ENCODE measurements at regions not wholly inside any gene's neighbourhood (a gene's known extent, or its start where the extent isn't known, plus 50 kb on each side); places are given as distances from the start of the nearest gene placed in this dataset.

DNA sequence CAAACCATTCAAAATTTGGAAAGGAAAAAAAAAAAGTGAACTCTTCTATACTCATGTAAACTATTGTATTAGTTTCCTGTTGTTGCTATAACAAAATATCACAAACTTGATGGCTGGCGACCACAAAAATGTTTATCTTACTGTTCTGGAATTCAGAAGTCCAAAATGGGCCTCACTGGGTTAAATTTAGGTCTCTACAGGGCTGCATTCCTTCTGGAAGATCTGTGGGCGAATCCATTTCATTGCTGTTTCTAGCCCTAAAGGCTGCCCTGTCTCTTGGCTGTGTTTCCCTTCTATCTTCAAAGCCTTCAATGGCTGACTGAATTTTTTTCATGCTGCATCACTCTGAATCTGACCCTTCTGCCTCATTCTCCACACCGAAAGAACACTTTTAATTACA is 105.1 kb upstream of the NAV3 start:
- no peak overlapping the region for H3K4me3 ChIP-seq (ENCODE audit: low read depth, low read length)
- DNase-seq (ENCODE audit: low read depth): no peak

DNA sequence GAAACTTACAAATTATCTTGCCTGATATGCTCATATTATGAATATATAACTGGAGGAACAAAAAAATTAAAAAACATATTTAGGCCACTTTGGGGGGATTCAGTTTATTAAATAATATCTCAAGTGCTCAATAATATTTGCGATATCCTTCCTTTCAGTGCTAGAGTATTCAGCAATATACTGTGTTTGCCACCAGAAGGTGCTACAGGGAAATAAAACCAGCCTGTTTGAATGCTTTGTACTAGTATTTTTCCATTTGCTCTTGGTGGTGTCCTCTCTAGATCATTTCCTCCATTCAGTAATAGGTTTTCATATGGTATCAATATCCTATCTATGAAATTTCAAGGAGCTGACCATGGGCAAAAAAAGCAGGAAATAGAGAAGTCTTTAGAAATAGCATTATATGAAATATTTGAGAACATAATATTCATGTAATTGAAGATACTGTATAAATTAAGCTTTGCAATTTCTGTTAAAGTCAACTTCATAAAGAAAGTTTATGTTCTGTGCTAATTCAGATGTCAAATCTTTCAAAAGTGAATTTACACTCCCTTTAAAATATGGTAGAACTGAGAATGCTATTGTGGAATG is 106.2 kb upstream of the NAV3 start:
- no peak for DNase-seq (ENCODE audit: low read depth)
- H3K4me3 ChIP-seq (ENCODE audit: low read depth, low read length): no peak overlapping the region

GRCh38 chr12:77723308-77723707 is 107.4 kb upstream of the NAV3 start:
- no peak for DNase-seq (ENCODE audit: low read depth)
- no peak overlapping the region for H3K4me3 ChIP-seq (ENCODE audit: low read depth, low read length)

DNA sequence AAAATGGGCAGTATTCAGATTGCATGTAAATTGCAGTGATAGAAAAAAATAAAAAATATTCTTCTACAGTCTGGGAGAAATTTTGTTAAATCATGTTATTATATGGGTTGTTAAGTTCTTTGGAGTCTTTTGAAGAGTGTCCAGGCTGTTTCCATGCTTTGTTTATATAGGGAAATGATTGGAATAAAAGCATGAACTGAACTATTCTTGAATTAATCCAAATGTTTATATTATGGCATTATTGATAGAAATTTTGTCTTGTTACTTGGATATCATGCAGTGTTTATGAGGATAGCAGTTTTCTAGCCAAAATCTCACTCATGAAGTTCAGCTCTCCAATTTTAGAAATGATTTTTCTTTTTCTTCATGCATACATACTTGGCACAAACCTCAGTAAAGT is 108.2 kb upstream of the NAV3 start:
- no peak overlapping the region for H3K4me3 ChIP-seq (ENCODE audit: low read depth, low read length)
- DNase-seq (ENCODE audit: low read depth): no peak

GRCh38 chr12:77720258-77720657 is 110.4 kb upstream of the NAV3 start:
- DNase-seq (ENCODE audit: low read depth): no peak
- H3K4me3 ChIP-seq (ENCODE audit: low read depth, low read length): no peak overlapping the region

DNA sequence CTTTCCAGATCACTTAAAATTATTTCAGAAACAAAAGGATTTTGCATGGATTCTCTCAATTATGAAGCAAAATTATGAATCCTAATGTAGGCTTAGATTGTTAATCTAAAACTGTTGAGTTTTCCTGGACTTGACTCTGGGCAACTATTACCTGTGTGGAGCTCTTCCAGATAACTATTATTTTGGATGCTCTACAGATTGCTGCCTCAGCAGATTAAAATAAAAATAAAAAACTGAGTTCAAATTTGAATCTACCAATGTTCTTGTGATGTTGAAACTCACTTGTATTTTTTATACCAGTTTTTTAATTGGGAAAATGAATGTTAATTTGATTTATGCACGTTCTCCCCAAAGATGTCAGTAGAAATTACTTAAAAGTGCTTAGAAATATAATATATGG is 120.5 kb upstream of the NAV3 start:
- H3K4me3 ChIP-seq (ENCODE audit: low read depth, low read length): no peak overlapping the region
- no peak for DNase-seq (ENCODE audit: low read depth)

DNA sequence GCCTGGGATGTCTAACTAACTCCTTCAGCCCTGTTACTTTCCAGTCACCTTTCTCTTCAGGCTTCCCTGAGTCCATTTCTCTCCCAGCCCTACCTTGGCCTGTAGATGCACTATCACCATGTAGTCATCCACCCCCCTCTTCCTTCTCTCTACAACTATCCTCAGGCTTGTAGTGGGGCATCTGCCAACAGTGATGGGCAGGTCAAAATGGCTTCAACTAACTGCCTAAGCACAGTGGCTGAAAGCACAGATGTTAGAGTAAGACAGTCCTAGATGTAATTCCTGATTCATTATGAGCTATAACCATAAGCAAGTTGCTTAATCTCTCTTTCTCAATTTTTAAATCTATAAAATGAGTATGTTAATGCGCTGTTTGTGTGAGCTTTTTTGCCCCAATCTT is 133.6 kb upstream of the NAV3 start:
- H3K4me3 ChIP-seq (ENCODE audit: low read depth, low read length): no peak overlapping the region
- DNase-seq (ENCODE audit: low read depth): no peak

GRCh38 chr12:77696183-77696582 is 134.5 kb upstream of the NAV3 start:
- no peak for DNase-seq (ENCODE audit: low read depth)

GRCh38 chr12:77689510-77690086 is 141.1 kb upstream of the NAV3 start:
- H3K4me3 ChIP-seq (ENCODE audit: low read depth, low read length): no peak overlapping the region
- no peak for DNase-seq (ENCODE audit: low read depth)

More at GRCh38 chr12:77696183-77696582, 134.5 kb upstream of the NAV3 start:
- H3K4me3 ChIP-seq (ENCODE audit: low read depth, low read length): no peak overlapping the region

GRCh38 chr12:77687321-77687720 is 143.4 kb upstream of the NAV3 start:
- DNase-seq (ENCODE audit: low read depth): no peak
- H3K4me3 ChIP-seq (ENCODE audit: low read depth, low read length): no peak overlapping the region

- no peak for DNase-seq (ENCODE audit: low read depth)
- no peak overlapping the region for H3K4me3 ChIP-seq (ENCODE audit: low read depth, low read length)
These were observed 143.9 kb upstream of the NAV3 start for GRCh38 chr12:77686760-77687159.

DNA sequence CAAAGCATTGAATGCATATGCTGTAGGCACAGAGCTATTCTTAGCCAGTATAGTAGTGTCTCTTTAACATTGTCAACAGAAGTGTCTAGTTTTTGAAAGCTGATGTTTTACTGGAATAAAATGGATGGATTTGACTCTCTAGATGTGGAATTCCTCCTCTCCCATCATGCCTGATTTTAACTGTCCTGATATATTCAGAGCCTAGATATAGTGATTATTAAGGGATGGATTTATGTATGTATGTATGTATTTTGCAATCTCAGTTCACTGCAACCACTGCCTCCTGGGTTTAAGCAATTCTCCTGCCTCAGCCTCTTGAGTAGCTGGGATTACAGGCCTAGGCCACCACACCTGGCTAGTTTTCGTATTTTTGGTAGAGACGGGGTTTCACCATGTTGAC is 144.8 kb upstream of the NAV3 start:
- no peak overlapping the region for H3K4me3 ChIP-seq (ENCODE audit: low read depth, low read length)
- no peak for DNase-seq (ENCODE audit: low read depth)

DNA sequence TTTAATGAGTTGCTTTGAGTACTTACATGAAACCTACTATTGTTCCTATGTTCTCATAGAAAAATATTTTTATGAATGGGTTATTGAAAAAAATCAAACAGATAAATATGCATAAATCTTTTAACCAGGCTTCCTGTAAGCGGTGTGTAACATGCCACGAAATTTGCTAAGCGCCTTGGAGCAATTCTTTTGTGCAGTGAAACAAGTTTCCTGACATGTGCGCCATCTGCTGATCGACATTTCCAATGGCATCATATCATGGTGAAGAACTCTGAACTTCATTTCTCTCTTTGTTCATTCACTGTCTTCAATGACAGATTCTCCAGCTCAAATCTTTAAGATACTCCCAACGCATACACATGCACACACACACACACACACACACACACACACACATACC is 145.6 kb upstream of the NAV3 start:
- DNase-seq (ENCODE audit: low read depth): peak; percentile 54
- H3K4me3 ChIP-seq (ENCODE audit: low read depth, low read length): no peak overlapping the region

DNA sequence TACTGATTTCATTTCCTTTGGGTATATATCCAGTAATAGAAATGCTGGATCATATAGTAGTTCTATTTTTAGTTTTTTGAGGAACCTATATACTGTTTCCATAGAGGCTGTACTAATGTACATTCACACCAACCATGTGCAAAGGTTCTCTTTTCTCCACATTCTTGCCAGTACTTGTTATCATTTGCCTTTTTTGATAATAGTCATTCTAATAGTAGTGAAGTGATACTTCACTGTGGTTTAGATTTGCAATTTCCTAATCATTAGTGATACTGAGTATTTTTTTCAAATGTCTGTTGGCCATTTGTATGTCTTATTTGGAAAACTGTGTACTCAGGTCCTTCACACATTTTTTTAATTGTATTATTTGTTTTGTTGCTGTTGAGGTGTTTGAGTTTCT is 148.2 kb upstream of the NAV3 start:
- DNase-seq (ENCODE audit: low read depth): no peak
- no peak overlapping the region for H3K4me3 ChIP-seq (ENCODE audit: low read depth, low read length)

DNA sequence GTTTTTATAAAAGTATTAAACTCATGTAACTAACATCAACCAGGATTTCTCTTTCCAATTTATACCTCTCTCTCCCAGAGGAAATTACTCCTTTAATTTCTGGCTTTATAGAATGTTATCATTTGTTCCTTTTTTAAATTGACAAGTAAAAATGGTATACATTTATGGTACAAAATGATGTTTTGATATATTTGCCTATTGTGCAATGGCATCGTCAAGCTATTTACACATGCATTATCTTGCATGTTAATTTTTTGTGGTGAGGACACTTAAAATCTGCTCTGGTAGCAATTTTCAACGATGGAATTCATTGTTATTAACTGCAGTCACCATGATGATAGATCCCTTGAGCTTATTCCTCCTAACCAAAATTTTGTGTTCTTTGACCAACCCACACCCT is 149.0 kb upstream of the NAV3 start:
- no peak for DNase-seq (ENCODE audit: low read depth)
- H3K4me3 ChIP-seq (ENCODE audit: low read depth, low read length): no peak overlapping the region

GRCh38 chr12:77679686-77680085 is 151.0 kb upstream of the NAV3 start:
- no peak for DNase-seq (ENCODE audit: low read depth)

GRCh38 chr12:77678621-77679020 is 152.1 kb upstream of the NAV3 start:
- no peak overlapping the region for H3K4me3 ChIP-seq (ENCODE audit: low read depth, low read length)
- DNase-seq (ENCODE audit: low read depth): no peak

More at GRCh38 chr12:77679686-77680085, 151.0 kb upstream of the NAV3 start:
- no peak overlapping the region for H3K4me3 ChIP-seq (ENCODE audit: low read depth, low read length)

DNA sequence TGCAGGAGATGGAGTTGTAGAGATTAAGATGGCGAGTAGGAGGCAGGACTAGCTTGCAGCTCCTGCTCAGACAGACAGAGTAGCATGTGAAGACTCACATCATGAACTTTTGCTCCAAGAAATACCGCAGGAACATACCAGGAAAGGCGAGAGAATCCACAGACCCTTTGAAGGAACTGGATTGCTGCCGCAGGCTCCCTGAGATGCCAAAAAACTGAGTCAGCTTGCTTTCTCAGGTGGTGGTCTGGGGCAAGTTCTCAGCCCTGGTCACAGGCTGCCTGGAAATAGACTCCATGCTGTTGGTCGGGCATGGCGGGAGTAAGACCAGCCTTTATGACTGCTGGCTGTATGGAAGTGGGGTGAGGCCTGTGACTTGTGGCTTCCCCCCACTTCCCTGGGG is 163.6 kb upstream of the NAV3 start:
- H3K4me3 ChIP-seq (ENCODE audit: low read depth, low read length): no peak overlapping the region
- DNase-seq (ENCODE audit: low read depth): peak; percentile 43

GRCh38 chr12:77648716-77649115 is 182.0 kb upstream of the NAV3 start:
- no peak for DNase-seq (ENCODE audit: low read depth)

DNA sequence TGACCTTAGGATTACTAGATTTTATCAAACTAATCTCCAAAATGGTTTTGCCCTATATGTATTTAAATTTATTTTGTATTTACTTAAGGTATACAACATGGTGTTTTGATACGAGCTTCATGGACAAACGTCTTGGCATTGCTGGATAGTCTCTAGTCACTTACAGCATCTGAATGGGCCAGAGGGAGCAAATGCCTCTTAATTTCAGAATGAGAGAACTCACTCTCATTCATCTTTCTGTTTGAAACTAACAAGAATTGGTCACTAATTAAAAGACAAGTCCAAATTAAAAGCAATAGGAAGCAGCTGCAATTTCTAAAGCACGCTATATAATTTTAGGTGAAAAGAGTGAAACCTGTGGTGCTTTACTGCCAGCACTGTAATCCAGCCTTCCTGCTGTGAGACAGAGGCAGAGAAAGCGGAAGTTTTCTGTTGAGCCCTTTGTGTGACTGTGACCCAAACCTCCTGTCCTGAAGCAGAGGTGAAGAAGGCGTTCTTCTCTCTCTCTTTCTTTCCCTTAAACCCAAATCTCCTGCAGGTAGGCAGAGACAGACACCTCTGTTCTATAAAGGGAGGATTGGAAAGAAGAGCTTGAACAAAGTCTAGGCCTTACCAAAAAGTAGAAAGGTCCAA is 184.6 kb upstream of the NAV3 start:
- H3K4me3 ChIP-seq (ENCODE audit: low read depth, low read length): no peak overlapping the region
- no peak for DNase-seq (ENCODE audit: low read depth)

More at GRCh38 chr12:77648716-77649115, 182.0 kb upstream of the NAV3 start:
- H3K4me3 ChIP-seq (ENCODE audit: low read depth, low read length): no peak overlapping the region

GRCh38 chr12:77644915-77645605 is 185.6 kb upstream of the NAV3 start:
- DNase-seq (ENCODE audit: low read depth): no peak
- H3K4me3 ChIP-seq (ENCODE audit: low read depth, low read length): no peak overlapping the region
